ENCODE measurements at regions not wholly inside any gene's neighbourhood (a gene's known extent, or its start where the extent isn't known, plus 50 kb on each side); places are given as distances from the start of the nearest gene placed in this dataset.

- Histone ChIP-seq H3K23me2 (ENCODE audit: low read depth, low read length) (no peaks in the 10 kb centered on the region), H2BK120ac (replicated peaks; ENCODE audit: low read depth, low read length) (no peak overlapping the region), H3K27ac (ENCODE audit: low read depth, low read length) (no peak overlapping the region), H3K56ac (replicated peaks; ENCODE audit: insufficient read length, low read depth, low read length) (no peak overlapping the region), H3K18ac (ENCODE audit: extremely low read depth, low read length) (no peak overlapping the region), H3K4ac (replicated peaks; ENCODE audit: insufficient read length, low read depth, low read length) (no peak overlapping the region), H3K27me3 (replicated peaks in 1 of 4; ENCODE audit: control insufficient read depth in 3 of 4, extremely low read depth in 1 of 4, insufficient read depth in 3 of 4, low read length in 3 of 4) (no peaks in the 10 kb centered on the region), H4K91ac (replicated peaks; ENCODE audit: insufficient read length, low read length) (no peak overlapping the region), H3K14ac (ENCODE audit: insufficient read length) (no peak overlapping the region), H2AFZ (ENCODE audit: low read length) (no peak overlapping the region), H3K9ac (replicated peaks in 1 of 4; ENCODE audit: extremely low read depth in 1 of 4, low read depth in 3 of 4, low read length in 3 of 4) (no peak overlapping the region), H3K9me3 (ENCODE audit: insufficient read depth in 2 of 2, low read depth in 1 of 2, low read length in 1 of 2) (no peaks in the 10 kb centered on the region), H2BK20ac (ENCODE audit: low read length) (no peak overlapping the region), H2AK5ac (ENCODE audit: low read depth, low read length) (no peak overlapping the region), H2BK15ac (ENCODE audit: low read length) (no peak overlapping the region), H4K5ac (ENCODE audit: insufficient read length, low read depth, low read length) (no peak overlapping the region), H3K4me3 (ENCODE audit: extremely low read depth in 1 of 4, insufficient read depth in 2 of 4, low read depth in 3 of 4, low read length in 4 of 4) (no peak overlapping the region), H3K4me2 (ENCODE audit: insufficient read depth in 1 of 2, low read depth in 2 of 2, low read length in 2 of 2) (no peak overlapping the region), H2BK12ac (ENCODE audit: low read depth, low read length) (no peak overlapping the region), H3K79me1 (ENCODE audit: low read depth, low read length) (no peaks in the 10 kb centered on the region), H3K4me1 (replicated peaks in 1 of 4; ENCODE audit: control insufficient read depth in 3 of 4, insufficient read depth in 4 of 4, low read length in 3 of 4) (peaks cover 0 to 9% (median 2%) of the 10 kb centered on the region in 4 experiments; a peak in 3 of 7 replicates), H2BK5ac (ENCODE audit: low read depth, low read length) (no peak overlapping the region), H4K20me1 (replicated peaks in 1 of 2; ENCODE audit: control insufficient read depth in 1 of 2, insufficient read depth in 2 of 2, low read length in 2 of 2) (no peaks in the 10 kb centered on the region), H4K8ac (ENCODE audit: extremely low read depth, insufficient read depth, low read length) (no peak overlapping the region), H3K79me2 (ENCODE audit: control insufficient read depth in 1 of 2, insufficient read depth in 2 of 2, low read length in 2 of 2) (no peaks in the 10 kb centered on the region), H3K23ac (ENCODE audit: insufficient read length) (no peak overlapping the region), H3K36me3 (ENCODE audit: control insufficient read depth in 2 of 4, insufficient read depth in 4 of 4, low read length in 3 of 4) (no peaks in the 10 kb centered on the region)
- 88% methylated on average over 6 of the region's 6 CpGs; no CpG with 5 or more reads in 1 of the 2 experiments for WGBS, 2 experiments (ENCODE audit: extremely low coverage in 1 of 2, insufficient coverage in 1 of 2, insufficient read length in 1 of 2, insufficient replicate concordance in 2 of 2, low coverage in 1 of 2, low lambda C conversion rate in 2 of 2, missing lambda C conversion rate in 1 of 2)
- FAIRE-seq (no peak), DNase-seq (ENCODE audit: low read depth in 1 of 2, low spot score in 2 of 2) (no peak)
- CTCF ChIA-PET (ENCODE audit: partially characterized antibody) = interaction anchor here (1.0 kb wide), 1 partner anchor 58 kb away, joined by 4 read pairs; no protein-coding TSS in a partner anchor
- POLR2A ChIA-PET (ENCODE audit: partially characterized antibody) = no interaction called here
- TF ChIP-seq RBBP5 (IDR thresholded peaks at IDR 0.05; ENCODE audit: borderline replicate concordance, low read depth, low read length) (no peak), SP1 (IDR thresholded peaks at IDR 0.05; ENCODE audit: low read depth, low read length) (no peak), RFX5 (IDR thresholded peaks at IDR 0.05; ENCODE audit: borderline replicate concordance, low read depth, low read length) (no peak), KDM1A (IDR thresholded peaks at IDR 0.05; ENCODE audit: borderline replicate concordance, low read length) (no peak), E2F6 (IDR thresholded peaks at IDR 0.05) (no peak), SP4 (IDR thresholded peaks at IDR 0.05; ENCODE audit: low read length) (no peak), CBX8 (IDR thresholded peaks at IDR 0.05; ENCODE audit: borderline replicate concordance, low read depth, low read length) (no peak), BCL11A (IDR thresholded peaks at IDR 0.05; ENCODE audit: low read depth in 2 of 2, low read length in 2 of 2) (no peak), GABPA (IDR thresholded peaks at IDR 0.05; ENCODE audit: borderline replicate concordance, insufficient read depth, low read length) (no peak), ZNF274 (IDR thresholded peaks at IDR 0.05; ENCODE audit: borderline replicate concordance, extremely low read depth, low read length) (no peak), MAFK (IDR thresholded peaks at IDR 0.05; ENCODE audit: low read depth, low read length) (no peak), GTF2F1 (IDR thresholded peaks at IDR 0.05; ENCODE audit: borderline replicate concordance, low read depth, low read length) (no peak), RXRA (IDR thresholded peaks at IDR 0.05; ENCODE audit: insufficient read depth, low read depth, low read length) (no peak), SIRT6 (IDR thresholded peaks at IDR 0.05; ENCODE audit: low read length) (no peak), BRCA1 (IDR thresholded peaks at IDR 0.05; ENCODE audit: low read depth, low read length) (no peak), SP2 (IDR thresholded peaks at IDR 0.05; ENCODE audit: low read length) (no peak)
Observed at GRCh38 chr1:115218034-115218405, 120.0 kb downstream of the NGF start.

All from H1 (cell line).